Mesothelial cell of epicardium (in vitro differentiated cells): ENCODE measurements at regions not wholly inside any gene's neighbourhood (a gene's known extent, or its start where the extent isn't known, plus 50 kb on each side); places are given as distances from the start of the nearest gene placed in this dataset.

Source experiments
- DNase-seq, 2 experiments: peaks; one replicate each; pipeline ENCODE4 v3.0.0; 2021; ENCODE audit warnings: low spot score in 2 of 2; ENCODE audit not compliant: unreplicated experiment in 2 of 2
- H3K27ac Mint-ChIP-seq: 2 replicates; pipeline ENCODE4 v1.8.0; 2021; ENCODE audit warnings: mixed read lengths
- H3K27me3 Mint-ChIP-seq: 2 replicates; pipeline ENCODE4 v1.8.0; 2021; ENCODE audit warnings: low read depth, mixed read lengths
- H3K36me3 Mint-ChIP-seq: 2 replicates; pipeline ENCODE4 v1.8.0; 2021; ENCODE audit warnings: mixed read lengths
- H3K4me1 Mint-ChIP-seq: 2 replicates; pipeline ENCODE4 v1.8.0; 2021; ENCODE audit warnings: mixed read lengths
- H3K4me3 Mint-ChIP-seq: 2 replicates; pipeline ENCODE4 v1.8.0; 2021; ENCODE audit warnings: mild to moderate bottlenecking, moderate library complexity, mixed read lengths
- H3K9me3 Mint-ChIP-seq: 2 replicates; pipeline ENCODE4 v1.8.0; 2021; ENCODE audit warnings: mixed read lengths
- CTCF ChIP-seq: fragments of 200-600 bp; sonication (generic); IDR thresholded peaks from one replicate; pipeline ENCODE4 v1.5.0; 2021; ENCODE audit warnings: antibody characterized with exemption; ENCODE audit not compliant: unreplicated experiment

- Mint-ChIP-seq H3K4me3 (no peak overlapping the region), H3K4me1 (no peaks in the 10 kb centered on the region), H3K36me3 (no peaks in the 10 kb centered on the region), H3K9me3 (peaks cover 16% of the 10 kb centered on the region), H3K27ac (no peak overlapping the region), H3K27me3 (no peaks in the 10 kb centered on the region)
- no peak for DNase-seq
- TF ChIP-seq CTCF: no peak
Measured at GRCh38 chr4:136810626-136811025, 721.7 kb downstream of the PCDH18 start.

- no peak for TF ChIP-seq CTCF
- Mint-ChIP-seq H3K27ac (no peak overlapping the region), H3K9me3 (peaks cover 15% of the 10 kb centered on the region), H3K27me3 (peaks cover 3% of the 10 kb centered on the region), H3K36me3 (no peaks in the 10 kb centered on the region), H3K4me1 (peaks cover 8% of the 10 kb centered on the region), H3K4me3 (no peak overlapping the region)
- DNase-seq: no peak
Measured at GRCh38 chr4:136806844-136807243, 725.5 kb downstream of the PCDH18 start.

- H3K4me1 Mint-ChIP-seq: peaks cover 8% of the 10 kb centered on the region
- H3K36me3 Mint-ChIP-seq: no peaks in the 10 kb centered on the region
- no peak overlapping the region for H3K4me3 Mint-ChIP-seq
- H3K27ac Mint-ChIP-seq: no peak overlapping the region
- no peak for TF ChIP-seq CTCF
- no peak for DNase-seq
- H3K27me3 Mint-ChIP-seq: peaks cover 5% of the 10 kb centered on the region
- H3K9me3 Mint-ChIP-seq: peaks cover 15% of the 10 kb centered on the region
Measured at GRCh38 chr4:136805617-136806016, 726.7 kb downstream of the PCDH18 start.

- H3K4me1 Mint-ChIP-seq: peaks cover 8% of the 10 kb centered on the region
- no peak for DNase-seq
- H3K36me3 Mint-ChIP-seq: no peaks in the 10 kb centered on the region
- TF ChIP-seq CTCF: no peak
- H3K9me3 Mint-ChIP-seq: peaks cover 23% of the 10 kb centered on the region
- no peak overlapping the region for H3K4me3 Mint-ChIP-seq
- H3K27ac Mint-ChIP-seq: no peak overlapping the region
- H3K27me3 Mint-ChIP-seq: peaks cover 5% of the 10 kb centered on the region
Measured at GRCh38 chr4:136803433-136803832, 728.9 kb downstream of the PCDH18 start.

GRCh38 chr4:136800248-136800647 lies 732.0 kb downstream of the PCDH18 start:
- peaks cover 8% of the 10 kb centered on the region for H3K4me1 Mint-ChIP-seq
- H3K36me3 Mint-ChIP-seq: no peaks in the 10 kb centered on the region

More at GRCh38 chr4:136800248-136800647, 732.0 kb downstream of the PCDH18 start:
- no peak for DNase-seq
- TF ChIP-seq CTCF: no peak
- Mint-ChIP-seq H3K9me3 (peaks cover 8% of the 10 kb centered on the region), H3K4me3 (no peak overlapping the region), H3K27me3 (peaks cover 5% of the 10 kb centered on the region), H3K27ac (no peak overlapping the region)
